ENCODE measurements at regions not wholly inside any gene's neighbourhood (a gene's known extent, or its start where the extent isn't known, plus 50 kb on each side); places are given as distances from the start of the nearest gene placed in this dataset.
"Not testable (repeated sequence)": the region's sequence is repeated elsewhere in the genome, so short reads cannot be mapped to it uniquely, and the experiment has no call there.

DNA sequence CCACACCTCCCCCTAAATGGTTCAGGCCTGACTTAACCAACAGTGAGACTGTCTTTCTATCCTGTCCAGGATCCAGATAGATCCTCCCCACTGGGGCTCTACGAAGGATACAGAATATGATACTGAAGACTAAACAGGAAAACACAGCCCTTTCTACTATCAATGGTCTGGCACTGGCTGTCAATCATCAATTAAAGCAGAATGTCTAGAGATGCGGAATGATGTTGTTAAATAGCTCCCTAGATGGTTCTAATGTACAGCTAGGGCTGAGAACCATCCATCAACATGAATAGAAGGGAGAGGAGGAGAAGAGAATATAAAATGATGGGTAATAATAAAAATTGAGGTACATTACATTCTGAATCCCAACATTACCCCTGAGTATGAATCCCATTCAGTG is 314.3 kb upstream of the CELF2 start:
- Histone ChIP-seq H3K9me3 (ENCODE audit: control insufficient read depth, low read length) (no peaks in the 10 kb centered on the region), H3K27me3 (ENCODE audit: control insufficient read depth, insufficient read depth) (no peaks in the 10 kb centered on the region), H3K27ac (ENCODE audit: low read length) (no peak overlapping the region), H3K4me3 (ENCODE audit: low read length) (no peak overlapping the region), H3K4me1 (ENCODE audit: control insufficient read depth, insufficient read depth, low read length) (no peaks in the 10 kb centered on the region)
- ATAC-seq (no peak), DNase-seq (no peak)
- 91% methylated on average over 2 of the region's 2 CpGs for WGBS
- intact Hi-C loops (cut with DNase I) = no loop called here

DNA sequence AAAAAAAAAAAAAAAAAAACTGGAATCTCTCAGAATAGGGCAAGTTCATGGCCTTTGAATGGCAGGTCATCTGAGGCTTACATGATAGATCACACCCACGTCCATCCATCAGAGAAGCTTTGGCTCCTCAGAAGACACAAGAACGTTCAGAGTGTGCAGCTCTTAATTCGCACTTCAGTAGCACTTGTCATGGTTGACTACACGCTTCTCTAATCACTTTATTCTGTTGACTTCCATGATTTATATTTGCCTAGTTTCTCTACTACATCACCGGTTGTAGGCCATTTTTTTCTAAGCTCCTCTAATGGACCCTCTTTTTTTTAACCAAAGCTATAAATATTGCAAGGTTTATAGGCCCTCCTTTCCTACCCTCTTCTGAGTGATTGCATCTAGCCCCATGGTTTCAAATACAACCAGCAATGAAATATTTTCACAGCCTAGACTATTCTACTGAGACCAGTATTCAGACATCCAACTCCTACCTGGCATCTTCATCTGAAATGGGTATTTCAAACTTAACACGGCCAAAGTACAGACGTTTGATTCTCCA is 305.4 kb upstream of the CELF2 start:
- DNase-seq = no peak
- 86% methylated on average over 7 of the region's 7 CpGs for WGBS
- Histone ChIP-seq H3K27me3 (ENCODE audit: control insufficient read depth, insufficient read depth) (no peaks in the 10 kb centered on the region), H3K27ac (ENCODE audit: low read length) (no peak overlapping the region), H3K4me3 (ENCODE audit: low read length) (no peak overlapping the region), H3K9me3 (ENCODE audit: control insufficient read depth, low read length) (no peaks in the 10 kb centered on the region), H3K4me1 (ENCODE audit: control insufficient read depth, insufficient read depth, low read length) (no peaks in the 10 kb centered on the region)
- ATAC-seq = no peak
- intact Hi-C loops (cut with DNase I) = no loop called here

GRCh38 chr10:10714327-10714726 is 303.3 kb upstream of the CELF2 start:
- Histone ChIP-seq H3K27ac (ENCODE audit: low read length) (no peak overlapping the region), H3K4me1 (ENCODE audit: control insufficient read depth, insufficient read depth, low read length) (no peaks in the 10 kb centered on the region), H3K27me3 (ENCODE audit: control insufficient read depth, insufficient read depth) (no peaks in the 10 kb centered on the region), H3K9me3 (ENCODE audit: control insufficient read depth, low read length) (no peaks in the 10 kb centered on the region), H3K4me3 (ENCODE audit: low read length) (no peak overlapping the region)
- 89% methylated on average over 2 of the region's 2 CpGs for WGBS
- no peak for DNase-seq
- ATAC-seq = no peak
- intact Hi-C loops (cut with DNase I) = no loop called here

GRCh38 chr10:10716972-10717371 is 300.7 kb upstream of the CELF2 start:
- DNase-seq (no peak), ATAC-seq (no peak)
- H3K27ac ChIP-seq (ENCODE audit: low read length) = no peak overlapping the region
- no peak overlapping the region for H3K4me3 ChIP-seq (ENCODE audit: low read length)
- H3K4me1 ChIP-seq (ENCODE audit: control insufficient read depth, insufficient read depth, low read length) = no peaks in the 10 kb centered on the region
- intact Hi-C loops (cut with DNase I) = no loop called here
- no peaks in the 10 kb centered on the region for H3K27me3 ChIP-seq (ENCODE audit: control insufficient read depth, insufficient read depth)
- 95% methylated on average over 4 of the region's 4 CpGs for WGBS
- no peaks in the 10 kb centered on the region for H3K9me3 ChIP-seq (ENCODE audit: control insufficient read depth, low read length)

- Histone ChIP-seq H3K27me3 (ENCODE audit: control insufficient read depth, insufficient read depth) (no peaks in the 10 kb centered on the region), H3K4me3 (ENCODE audit: low read length) (no peak overlapping the region), H3K27ac (ENCODE audit: low read length) (no peak overlapping the region), H3K4me1 (ENCODE audit: control insufficient read depth, insufficient read depth, low read length) (peaks cover 1% of the 10 kb centered on the region), H3K9me3 (ENCODE audit: control insufficient read depth, low read length) (no peaks in the 10 kb centered on the region)
- ATAC-seq (no peak), DNase-seq (no peak)
- intact Hi-C loops (cut with DNase I) = no loop called here
Observed at GRCh38 chr10:10722422-10722821, 295.2 kb upstream of the CELF2 start.

DNA sequence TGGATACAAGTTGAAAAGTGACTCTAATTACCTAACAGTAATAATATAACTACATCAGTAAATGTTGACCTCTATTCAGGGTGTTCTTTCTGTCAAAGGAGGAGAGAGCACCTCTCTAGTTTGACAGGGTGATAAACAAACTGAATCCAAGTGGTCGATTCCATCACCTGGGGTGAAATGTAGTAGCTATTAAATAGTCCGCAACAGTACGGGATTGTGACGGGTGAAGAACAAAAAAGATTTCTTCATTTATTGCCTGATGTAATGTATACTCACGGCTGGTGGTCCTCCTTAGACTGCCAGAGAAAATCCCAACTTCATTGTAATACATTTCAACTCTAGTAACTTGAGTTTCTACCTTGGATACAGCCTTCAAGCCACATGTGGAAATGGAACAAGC is 292.5 kb upstream of the CELF2 start:
- intact Hi-C loops (cut with DNase I) = no loop called here
- Histone ChIP-seq H3K4me3 (ENCODE audit: low read length) (no peak overlapping the region), H3K4me1 (ENCODE audit: control insufficient read depth, insufficient read depth, low read length) (peaks cover 1% of the 10 kb centered on the region), H3K9me3 (ENCODE audit: control insufficient read depth, low read length) (no peaks in the 10 kb centered on the region), H3K27ac (ENCODE audit: low read length) (no peak overlapping the region), H3K27me3 (ENCODE audit: control insufficient read depth, insufficient read depth) (no peaks in the 10 kb centered on the region)
- WGBS = 96% methylated on average over 5 of the region's 5 CpGs
- DNase-seq (no peak), ATAC-seq (no peak)

DNA sequence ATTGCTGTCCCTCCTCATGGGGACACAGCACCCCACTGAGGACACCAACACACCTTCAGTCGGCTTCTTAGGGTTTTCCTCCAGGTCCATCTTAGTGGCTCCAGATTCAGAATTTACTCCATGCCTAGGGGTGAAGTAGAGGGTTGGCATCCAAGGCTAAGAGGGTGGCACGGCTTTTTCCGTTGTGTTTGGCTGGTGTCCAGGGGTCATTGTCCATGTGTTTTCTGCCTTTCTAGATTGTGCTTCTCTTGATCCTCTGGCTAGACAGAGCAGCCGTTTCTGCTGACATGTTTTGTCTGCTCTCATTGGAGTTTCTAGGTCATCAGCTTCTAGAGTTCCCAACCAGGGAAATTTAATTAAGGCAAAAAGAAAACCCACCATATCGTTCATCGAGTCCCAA is 291.6 kb upstream of the CELF2 start:
- intact Hi-C loops (cut with DNase I) = no loop called here
- ATAC-seq (no peak), DNase-seq (no peak)
- H3K9me3 ChIP-seq (ENCODE audit: control insufficient read depth, low read length) = no peaks in the 10 kb centered on the region
- H3K4me1 ChIP-seq (ENCODE audit: control insufficient read depth, insufficient read depth, low read length) = peaks cover 1% of the 10 kb centered on the region
- no peaks in the 10 kb centered on the region for H3K27me3 ChIP-seq (ENCODE audit: control insufficient read depth, insufficient read depth)
- WGBS = 57% methylated on average over 6 of the region's 6 CpGs
- no peak overlapping the region for H3K27ac ChIP-seq (ENCODE audit: low read length)
- no peak overlapping the region for H3K4me3 ChIP-seq (ENCODE audit: low read length)

GRCh38 chr10:10727411-10727810 is 290.3 kb upstream of the CELF2 start:
- intact Hi-C loops (cut with DNase I); DNase-seq; H3K9me3 ChIP-seq (ENCODE audit: control insufficient read depth, low read length); H3K27me3 ChIP-seq (ENCODE audit: control insufficient read depth, insufficient read depth); H3K27ac ChIP-seq (ENCODE audit: low read length); ATAC-seq; H3K4me1 ChIP-seq (ENCODE audit: control insufficient read depth, insufficient read depth, low read length); H3K4me3 ChIP-seq (ENCODE audit: low read length): not testable (repeated sequence)
- 95% methylated on average over 14 of the region's 14 CpGs for WGBS

GRCh38 chr10:10727812-10728211 is 289.9 kb upstream of the CELF2 start:
- H3K4me3 ChIP-seq (ENCODE audit: low read length) = no peak overlapping the region
- H3K27ac ChIP-seq (ENCODE audit: low read length) = no peak overlapping the region
- H3K27me3 ChIP-seq (ENCODE audit: control insufficient read depth, insufficient read depth) = no peaks in the 10 kb centered on the region
- WGBS = 92% methylated on average over 5 of the region's 5 CpGs
- no peaks in the 10 kb centered on the region for H3K9me3 ChIP-seq (ENCODE audit: control insufficient read depth, low read length)
- intact Hi-C loops (cut with DNase I) = no loop called here
- ATAC-seq (no peak), DNase-seq (no peak)
- H3K4me1 ChIP-seq (ENCODE audit: control insufficient read depth, insufficient read depth, low read length) = peaks cover 1% of the 10 kb centered on the region

DNA sequence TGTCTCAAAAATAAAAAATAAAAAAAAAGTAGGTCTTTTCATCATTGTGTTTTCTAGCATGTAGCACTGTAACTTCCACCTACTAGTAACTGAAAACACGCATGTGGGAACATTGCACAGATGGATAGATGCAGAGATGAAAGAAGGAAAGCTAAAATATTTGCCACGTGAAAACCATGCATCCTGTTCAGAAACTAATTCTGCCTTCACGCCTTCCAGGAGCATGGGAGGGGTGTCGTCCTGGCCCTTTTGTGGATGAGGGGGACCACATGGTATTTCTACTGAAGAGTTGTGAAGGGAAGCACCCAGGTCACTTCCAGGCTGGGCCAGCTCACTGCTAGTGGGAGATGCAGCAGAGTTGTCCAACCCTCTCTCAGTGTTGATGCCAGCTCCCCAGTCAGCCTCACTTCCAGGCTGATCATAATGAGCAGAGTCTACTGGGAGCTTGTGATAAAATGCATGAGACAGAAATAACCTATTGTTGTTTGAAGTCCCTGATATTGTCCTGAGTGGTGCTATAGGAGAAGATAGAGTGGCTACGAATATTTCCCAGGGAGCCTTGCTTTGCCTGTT is 287.1 kb upstream of the CELF2 start:
- H3K27ac ChIP-seq (ENCODE audit: low read length) = no peak overlapping the region
- H3K4me3 ChIP-seq (ENCODE audit: low read length) = no peak overlapping the region
- H3K9me3 ChIP-seq (ENCODE audit: control insufficient read depth, low read length) = no peaks in the 10 kb centered on the region
- ATAC-seq = peak in 1 of 2 donors; percentile 69
- intact Hi-C loops (cut with DNase I) = no loop called here
- no peaks in the 10 kb centered on the region for H3K27me3 ChIP-seq (ENCODE audit: control insufficient read depth, insufficient read depth)
- 80% methylated on average over 5 of the region's 5 CpGs for WGBS
- peaks cover 4% of the 10 kb centered on the region for H3K4me1 ChIP-seq (ENCODE audit: control insufficient read depth, insufficient read depth, low read length)
- no peak for DNase-seq

- Histone ChIP-seq H3K9me3 (ENCODE audit: control insufficient read depth, low read length) (no peaks in the 10 kb centered on the region), H3K27ac (ENCODE audit: low read length) (no peak overlapping the region), H3K27me3 (ENCODE audit: control insufficient read depth, insufficient read depth) (no peaks in the 10 kb centered on the region), H3K4me1 (ENCODE audit: control insufficient read depth, insufficient read depth, low read length) (peaks cover 3% of the 10 kb centered on the region), H3K4me3 (ENCODE audit: low read length) (no peak overlapping the region)
- ATAC-seq (no peak), DNase-seq (no peak)
- intact Hi-C loops (cut with DNase I) = no loop called here
- WGBS = 64% methylated on average over 2 of the region's 2 CpGs
Observed at GRCh38 chr10:10731366-10731765, 286.3 kb upstream of the CELF2 start.

Data from right cardiac atrium (tissue), 5 donors.